GM23338 (cell line): ENCODE measurements at regions not wholly inside any gene's neighbourhood (a gene's known extent, or its start where the extent isn't known, plus 50 kb on each side); places are given as distances from the start of the nearest gene placed in this dataset.

Experiments used
- ATAC-seq: fragments of 200-7000 bp; cut with Tn5 transposase; 3 replicates; pipeline ENCODE4 v1.9.1; 2020
- DNase-seq: peaks from one replicate; pipeline ENCODE4 v3.0.0-alpha.2; 2015; ENCODE audit warnings: low spot score
- H2AFZ ChIP-seq: fragments of 200-600 bp; sonication (generic); 2 replicates; pipeline ENCODE4 v1.8.0; 2016; ENCODE audit warnings: antibody characterized with exemption, mild to moderate bottlenecking, moderate library complexity
- H3F3A ChIP-seq: fragments of 200-600 bp; sonication (generic); replicated peaks from 2 replicates; pipeline ENCODE4 v1.8.0; 2017; ENCODE audit warnings: antibody characterized with exemption, mixed run types, low read depth
- H3K27ac ChIP-seq: fragments of 200-600 bp; sonication (generic); 2 replicates; pipeline ENCODE4 v1.6.1; 2016; ENCODE audit warnings: low read depth
- H3K27me3 ChIP-seq: fragments of 200-600 bp; sonication (generic); 2 replicates; pipeline ENCODE4 v1.8.0; 2016; ENCODE audit warnings: mild to moderate bottlenecking, mixed run types, moderate library complexity; ENCODE audit not compliant: insufficient read depth
- H3K36me3 ChIP-seq: fragments of 200-600 bp; sonication (generic); 2 replicates; pipeline ENCODE4 v1.8.0; 2016; ENCODE audit warnings: mild to moderate bottlenecking; ENCODE audit not compliant: insufficient read depth
- H3K4me1 ChIP-seq: fragments of 200-600 bp; sonication (generic); 2 replicates; pipeline ENCODE4 v1.8.0; 2016; ENCODE audit warnings: mild to moderate bottlenecking, moderate library complexity; ENCODE audit not compliant: insufficient read depth
- H3K4me2 ChIP-seq: fragments of 200-600 bp; sonication (generic); 2 replicates; pipeline ENCODE4 v1.7.1; 2017; ENCODE audit warnings: mixed run types
- H3K4me3 ChIP-seq: fragments of 200-600 bp; sonication (generic); 2 replicates; pipeline ENCODE4 v1.6.1; 2016; ENCODE audit warnings: mixed run types
- H3K79me2 ChIP-seq: fragments of 200-600 bp; sonication (generic); replicated peaks from 2 replicates; pipeline ENCODE4 v1.8.0; 2017; ENCODE audit warnings: mild to moderate bottlenecking; ENCODE audit not compliant: insufficient read depth
- H3K9me2 ChIP-seq: fragments of 200-600 bp; sonication (generic); 2 replicates; pipeline ENCODE4 v1.8.0; 2017; ENCODE audit not compliant: insufficient read depth
- H4K20me1 ChIP-seq: fragments of 200-600 bp; sonication (generic); replicated peaks from 2 replicates; pipeline ENCODE4 v1.8.0; 2017; ENCODE audit warnings: mild to moderate bottlenecking; ENCODE audit not compliant: insufficient read depth
- H3K27ac Mint-ChIP-seq: 2 replicates; pipeline ENCODE4 v1.8.0; 2020; ENCODE audit warnings: inconsistent platforms, mild to moderate bottlenecking, moderate library complexity, mixed read lengths
- H3K27me3 Mint-ChIP-seq: 3 replicates; pipeline ENCODE4 v1.8.0; 2022; ENCODE audit warnings: low read depth, mild to moderate bottlenecking, moderate library complexity, mixed read lengths, inconsistent platforms; ENCODE audit not compliant: insufficient read depth, poor library complexity
- H3K36me3 Mint-ChIP-seq: 3 replicates; pipeline ENCODE4 v1.8.0; 2021; ENCODE audit warnings: low read depth, mild to moderate bottlenecking, inconsistent platforms, moderate library complexity, mixed read lengths
- H3K4me1 Mint-ChIP-seq: 3 replicates; pipeline ENCODE4 v1.8.0; 2020; ENCODE audit warnings: mild to moderate bottlenecking, inconsistent platforms, mixed read lengths
- H3K4me3 Mint-ChIP-seq: 3 replicates; pipeline ENCODE4 v1.8.0; 2021; ENCODE audit warnings: moderate library complexity, mild to moderate bottlenecking, inconsistent platforms, mixed read lengths
- H3K9me3 Mint-ChIP-seq: 3 replicates; pipeline ENCODE4 v1.8.0; 2020; ENCODE audit warnings: moderate library complexity, mild to moderate bottlenecking, inconsistent platforms, mixed read lengths
- CREB1 ChIP-seq: fragments of 250-450 bp; sonication (Bioruptor Pico); IDR thresholded peaks from 2 replicates; pipeline ENCODE4 v1.5.0; 2020; ENCODE audit warnings: low read depth, mild to moderate bottlenecking, moderate library complexity
- CTCF ChIP-seq, 2 experiments: fragments of 200-600 bp in 1 of 2; sonication (generic) in 1 of 2; conservative IDR thresholded peaks; 2 replicates each; pipeline versions ENCODE4 v1.5.1 to v1.6.1; 2016 to 2017; ENCODE audit warnings: antibody characterized with exemption in 2 of 2, low read depth in 2 of 2, mild to moderate bottlenecking in 2 of 2, moderate library complexity in 1 of 2
- ETS1 ChIP-seq: IDR thresholded peaks from 2 replicates; pipeline ENCODE4 v1.6.1; 2016; ENCODE audit warnings: antibody characterized with exemption
- EZH2phosphoT487 ChIP-seq: fragments of 200-600 bp; sonication (generic); IDR thresholded peaks from one replicate; pipeline ENCODE4 v1.8.1; 2018; ENCODE audit warnings: antibody characterized with exemption; ENCODE audit not compliant: unreplicated experiment
- JUNB ChIP-seq: IDR thresholded peaks from one replicate; pipeline ENCODE4 v1.6.1; 2016; ENCODE audit warnings: antibody characterized with exemption; ENCODE audit not compliant: unreplicated experiment
- NANOG ChIP-seq: IDR thresholded peaks from 2 replicates; pipeline ENCODE4 v1.6.1; 2016; ENCODE audit warnings: antibody characterized with exemption, borderline replicate concordance
- POLR2AphosphoS5 ChIP-seq: IDR thresholded peaks from 2 replicates; pipeline ENCODE4 v1.6.1; 2016; ENCODE audit warnings: antibody characterized with exemption, low read depth
- STAT1 ChIP-seq: IDR thresholded peaks from one replicate; pipeline ENCODE4 v1.6.1; 2016; ENCODE audit warnings: antibody characterized with exemption; ENCODE audit not compliant: unreplicated experiment
- ZNF114 ChIP-seq: fragments of 250-450 bp; sonication (Bioruptor Pico); IDR thresholded peaks from 2 replicates; pipeline ENCODE4 v1.5.0; 2020; ENCODE audit warnings: mild to moderate bottlenecking, moderate library complexity
- ZNF331 ChIP-seq: fragments of 250-450 bp; sonication (Bioruptor Pico); IDR thresholded peaks from 2 replicates; pipeline ENCODE4 v1.5.0; 2020; ENCODE audit warnings: low read depth, mild to moderate bottlenecking, moderate library complexity
- ZNF462 ChIP-seq: fragments of 250-450 bp; sonication (Bioruptor Pico); IDR thresholded peaks from 2 replicates; pipeline ENCODE4 v1.5.0; 2020; ENCODE audit warnings: mild to moderate bottlenecking, moderate library complexity

- Histone ChIP-seq H3K4me2 (no peak overlapping the region), H2AFZ (no peak overlapping the region), H3F3A (no peaks in the 10 kb centered on the region), H3K4me3 (no peak overlapping the region), H3K79me2 (no peaks in the 10 kb centered on the region), H3K4me1 (no peaks in the 10 kb centered on the region), H3K36me3 (peaks cover 5% of the 10 kb centered on the region), H4K20me1 (no peaks in the 10 kb centered on the region), H3K9me2 (no peaks in the 10 kb centered on the region), H3K27me3 (no peaks in the 10 kb centered on the region), H3K27ac (no peak overlapping the region)
- ATAC-seq (no peak), DNase-seq (no peak)
- no peaks in the 10 kb centered on the region for H3K4me1 Mint-ChIP-seq
- H3K9me3 Mint-ChIP-seq: peaks cover 85% of the 10 kb centered on the region
- H3K36me3 Mint-ChIP-seq: peaks cover 16% of the 10 kb centered on the region; the same call in 1 of the 3 replicates
- no peak overlapping the region for H3K4me3 Mint-ChIP-seq
- H3K27ac Mint-ChIP-seq: no peak overlapping the region
- H3K27me3 Mint-ChIP-seq: no peaks in the 10 kb centered on the region
- TF ChIP-seq ZNF114 (CRISPR knock-in tag): no peak
- no peak for TF ChIP-seq ZNF331 (CRISPR knock-in tag)
Measured at GRCh38 chr18:71405169-71405809, 1116.4 kb downstream of the SOCS6 start.

- Histone ChIP-seq H3K36me3 (peaks cover 5% of the 10 kb centered on the region), H3K4me3 (no peak overlapping the region), H3K27ac (no peak overlapping the region), H3K4me2 (no peak overlapping the region), H2AFZ (no peak overlapping the region), H3K9me2 (no peaks in the 10 kb centered on the region), H3F3A (no peaks in the 10 kb centered on the region), H3K79me2 (no peaks in the 10 kb centered on the region), H3K4me1 (no peaks in the 10 kb centered on the region), H3K27me3 (no peaks in the 10 kb centered on the region), H4K20me1 (no peaks in the 10 kb centered on the region)
- DNase-seq: no peak
- H3K27me3 Mint-ChIP-seq: no peaks in the 10 kb centered on the region
- H3K27ac Mint-ChIP-seq: no peak overlapping the region
- H3K36me3 Mint-ChIP-seq: peaks cover 12% of the 10 kb centered on the region; the same call in 2 of the 3 replicates
- H3K4me1 Mint-ChIP-seq: no peaks in the 10 kb centered on the region
- no peak for ATAC-seq
- H3K4me3 Mint-ChIP-seq: no peak overlapping the region
- peaks cover 82% of the 10 kb centered on the region for H3K9me3 Mint-ChIP-seq
- TF ChIP-seq CTCF (conservative IDR thresholded peaks at IDR 0.05; ENCODE audit: low read depth in 2 of 2) (no peak), CREB1 (no peak), JUNB (no peak), STAT1 (no peak), ZNF462 (CRISPR knock-in tag) (no peak), POLR2AphosphoS5 (no peak), ETS1 (no peak), NANOG (no peak), EZH2phosphoT487 (no peak)
Measured at GRCh38 chr18:71403501-71403900, 1114.7 kb downstream of the SOCS6 start.
